H9 (cell line): ENCODE measurements at regions not wholly inside any gene's neighbourhood (a gene's known extent, or its start where the extent isn't known, plus 50 kb on each side); places are given as distances from the start of the nearest gene placed in this dataset.

Experiments used
- DNase-seq: peaks from one replicate; pipeline ENCODE4 v3.0.0-alpha.2; 2017
- H2AFZ ChIP-seq: one replicate; pipeline ENCODE4 v1.6.1; 2013; ENCODE audit warnings: mild to moderate bottlenecking, low read length, control low read depth, moderate library complexity
- H2AK5ac ChIP-seq: 2 replicates; pipeline ENCODE4 v1.6.1; 2013; ENCODE audit warnings: low read length, control low read depth, mixed read lengths; ENCODE audit not compliant: insufficient read length
- H2BK120ac ChIP-seq: one replicate; pipeline ENCODE4 v1.6.1; 2013; ENCODE audit warnings: low read depth, mild to moderate bottlenecking, low read length, control low read depth, inconsistent platforms; ENCODE audit not compliant: poor library complexity, severe bottlenecking
- H2BK12ac ChIP-seq: 2 replicates; pipeline ENCODE4 v1.6.1; 2013; ENCODE audit warnings: low read length, control low read depth, mixed read lengths, low read depth; ENCODE audit not compliant: insufficient read length
- H2BK15ac ChIP-seq: 2 replicates; pipeline ENCODE4 v1.6.1; 2013; ENCODE audit warnings: low read depth, low read length, control low read depth
- H2BK20ac ChIP-seq: one replicate; pipeline ENCODE4 v1.6.1; 2013; ENCODE audit warnings: low read depth, mild to moderate bottlenecking, low read length, control low read depth, inconsistent platforms; ENCODE audit not compliant: poor library complexity, severe bottlenecking
- H2BK5ac ChIP-seq: 2 replicates; pipeline ENCODE4 v1.6.1; 2013; ENCODE audit warnings: low read length, control low read depth, mixed read lengths; ENCODE audit not compliant: insufficient read length
- H3K14ac ChIP-seq: 2 replicates; pipeline ENCODE4 v1.6.1; 2013; ENCODE audit warnings: low read length, control low read depth; ENCODE audit not compliant: insufficient read depth
- H3K18ac ChIP-seq: 2 replicates; pipeline ENCODE4 v1.6.1; 2013; ENCODE audit warnings: low read depth, mild to moderate bottlenecking, mixed read lengths, low read length, control low read depth; ENCODE audit not compliant: insufficient read length
- H3K23ac ChIP-seq: 2 replicates; pipeline ENCODE4 v1.6.1; 2013; ENCODE audit warnings: low read length, control low read depth, mixed read lengths, low read depth; ENCODE audit not compliant: insufficient read length
- H3K23me2 ChIP-seq: 2 replicates; pipeline ENCODE4 v1.6.1; 2013; ENCODE audit warnings: low read depth, mild to moderate bottlenecking, mixed read lengths, low read length, control low read depth; ENCODE audit not compliant: insufficient read length, poor library complexity, severe bottlenecking
- H3K27ac ChIP-seq: 2 replicates; pipeline ENCODE4 v1.5.1; 2013; ENCODE audit warnings: low read length, control low read depth, mixed read lengths, low read depth; ENCODE audit not compliant: insufficient read length
- H3K27me3 ChIP-seq: 2 replicates; pipeline ENCODE4 v1.6.1; 2013; ENCODE audit warnings: low read length, control low read depth, inconsistent platforms; ENCODE audit not compliant: insufficient read depth
- H3K4ac ChIP-seq: 2 replicates; pipeline ENCODE4 v1.6.1; 2013; ENCODE audit warnings: low read depth, mild to moderate bottlenecking, control low read depth, inconsistent platforms, low read length, moderate library complexity
- H3K4me1 ChIP-seq: 2 replicates; pipeline ENCODE4 v1.6.1; 2013; ENCODE audit warnings: low read length, control low read depth, inconsistent platforms; ENCODE audit not compliant: insufficient read depth
- H3K4me2 ChIP-seq: 2 replicates; pipeline ENCODE4 v1.6.1; 2013; ENCODE audit warnings: low read length, control low read depth, mixed read lengths; ENCODE audit not compliant: insufficient read length, insufficient read depth
- H3K56ac ChIP-seq: 2 replicates; pipeline ENCODE4 v1.6.1; 2013; ENCODE audit warnings: low read depth, mild to moderate bottlenecking, mixed read lengths, low read length, control low read depth; ENCODE audit not compliant: insufficient read length
- H3K79me1 ChIP-seq: 2 replicates; pipeline ENCODE4 v1.6.1; 2013; ENCODE audit warnings: low read depth, mild to moderate bottlenecking, moderate library complexity, low read length, control low read depth, inconsistent platforms; ENCODE audit not compliant: insufficient read depth, poor library complexity, severe bottlenecking
- H3K79me2 ChIP-seq: 2 replicates; pipeline ENCODE4 v1.6.1; 2013; ENCODE audit warnings: low read length, control low read depth, inconsistent platforms; ENCODE audit not compliant: insufficient read depth
- H3K9ac ChIP-seq: 2 replicates; pipeline ENCODE4 v1.6.1; 2013; ENCODE audit warnings: low read length, control low read depth, mixed read lengths; ENCODE audit not compliant: insufficient read length; ENCODE audit errors: extremely low read depth
- H3K9me3 ChIP-seq: one replicate; pipeline ENCODE4 v1.6.1; 2013; ENCODE audit warnings: low read depth, low read length, inconsistent platforms; ENCODE audit not compliant: control insufficient read depth
- H3T11ph ChIP-seq: one replicate; pipeline ENCODE4 v1.6.1; 2013; ENCODE audit warnings: mild to moderate bottlenecking, low read length, control low read depth, inconsistent platforms
- H4K20me1 ChIP-seq: one replicate; pipeline ENCODE4 v1.6.1; 2013; ENCODE audit not compliant: control insufficient read depth, insufficient read length, insufficient read depth
- H4K5ac ChIP-seq: 2 replicates; pipeline ENCODE4 v1.6.1; 2013; ENCODE audit warnings: low read depth, mild to moderate bottlenecking, mixed read lengths, low read length, control low read depth; ENCODE audit not compliant: insufficient read length
- H4K8ac ChIP-seq: replicated peaks from 2 replicates; pipeline ENCODE4 v1.6.1; 2013; ENCODE audit warnings: low read length, control low read depth, mixed read lengths, low read depth; ENCODE audit not compliant: insufficient read length
- H4K91ac ChIP-seq: 2 replicates; pipeline ENCODE4 v1.6.1; 2013; ENCODE audit warnings: low read depth, mild to moderate bottlenecking, moderate library complexity, mixed read lengths, low read length, control low read depth; ENCODE audit not compliant: insufficient read length
- H3K27ac Mint-ChIP-seq, 3 experiments: 2 replicates in 2 of 3; 3 replicates in 1 of 3; pipeline ENCODE4 v1.8.0; 2020 to 2021; ENCODE audit warnings: mixed read lengths in 3 of 3, mild to moderate bottlenecking in 1 of 3, moderate library complexity in 1 of 3
- H3K27me3 Mint-ChIP-seq: 2 replicates; pipeline ENCODE4 v1.8.0; 2021; ENCODE audit warnings: low read depth, mild to moderate bottlenecking, moderate library complexity, mixed read lengths
- H3K36me3 Mint-ChIP-seq, 3 experiments: 2 replicates in 2 of 3; 3 replicates in 1 of 3; pipeline ENCODE4 v1.8.0; 2020 to 2021; ENCODE audit warnings: low read depth in 3 of 3, mixed read lengths in 3 of 3; ENCODE audit not compliant: insufficient read depth in 1 of 3
- H3K4me1 Mint-ChIP-seq, 2 experiments: 2 replicates each; pipeline ENCODE4 v1.8.0; 2020; ENCODE audit warnings: mixed read lengths in 2 of 2
- H3K4me3 Mint-ChIP-seq, 2 experiments: 2 replicates in 1 of 2; 3 replicates in 1 of 2; pipeline ENCODE4 v1.8.0; 2020 to 2021; ENCODE audit warnings: mild to moderate bottlenecking in 2 of 2, mixed read lengths in 2 of 2, moderate library complexity in 1 of 2
- H3K9me3 Mint-ChIP-seq, 2 experiments: 2 replicates in 1 of 2; 3 replicates in 1 of 2; pipeline ENCODE4 v1.8.0; 2020; ENCODE audit warnings: mild to moderate bottlenecking in 2 of 2, mixed read lengths in 2 of 2, moderate library complexity in 1 of 2
- WGBS: extraction: QIAGEN DNeasy Blood & Tissue Kit; methylation state at CpG from one replicate; pipeline ENCODE4 v1.1.7; 2013; ENCODE audit warnings: missing lambda C conversion rate, low lambda C conversion rate, mixed read lengths; ENCODE audit not compliant: insufficient read length; ENCODE audit errors: extremely low coverage; 5-methylcytosine and 5-hydroxymethylcytosine counted together
- TF ChIP-seq, protein P1 (sequence below): fragments of 200-600 bp; sonication (generic); conservative IDR thresholded peaks from 3 replicates; pipeline ENCODE4 v1.8.0; 2021; ENCODE audit warnings: antibody characterized with exemption, mild to moderate bottlenecking

DNA sequence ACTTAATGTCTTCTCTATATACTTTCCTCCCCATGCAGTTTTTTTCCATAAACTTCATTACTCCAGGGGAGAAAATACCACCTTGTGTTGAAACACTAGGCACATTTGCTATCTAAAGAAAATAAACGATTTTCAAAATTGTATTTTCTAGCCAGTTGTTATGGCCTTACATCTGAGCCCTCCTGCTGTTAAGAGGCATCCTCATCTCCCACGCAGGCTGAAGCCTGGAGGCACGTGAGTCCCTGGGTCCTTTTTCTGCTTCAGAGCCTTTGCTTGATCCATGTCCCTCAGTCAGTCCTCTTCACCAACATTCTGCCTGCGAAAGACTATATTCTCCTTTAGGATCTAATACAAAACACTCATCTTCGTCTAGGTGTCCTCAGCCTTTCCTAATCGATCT, 479.6 kb upstream of the ZNF717 start:
- Histone ChIP-seq H2BK12ac (no peak overlapping the region), H2BK15ac (no peak overlapping the region), H3K18ac (no peak overlapping the region), H2AK5ac (no peak overlapping the region), H4K91ac (no peak overlapping the region), H3K27ac (no peak overlapping the region), H3K4ac (no peak overlapping the region), H3K9me3 (no peaks in the 10 kb centered on the region), H3K23me2 (no peaks in the 10 kb centered on the region), H3K23ac (no peak overlapping the region), H3K4me1 (no peaks in the 10 kb centered on the region), H2BK20ac (no peak overlapping the region), H3K27me3 (no peaks in the 10 kb centered on the region), H3K9ac (no peak overlapping the region), H3K79me1 (no peaks in the 10 kb centered on the region), H4K20me1 (no peaks in the 10 kb centered on the region), H2AFZ (no peak overlapping the region), H4K5ac (no peak overlapping the region), H3K14ac (no peak overlapping the region), H3K4me2 (no peak overlapping the region), H3T11ph (no peak overlapping the region), H2BK120ac (no peak overlapping the region), H3K56ac (no peak overlapping the region), H3K79me2 (no peaks in the 10 kb centered on the region), H4K8ac (no peak overlapping the region), H2BK5ac (no peak overlapping the region)
- H3K27me3 Mint-ChIP-seq: no peaks in the 10 kb centered on the region
- no peaks in the 10 kb centered on the region for H3K4me1 Mint-ChIP-seq
- H3K36me3 Mint-ChIP-seq: no peaks in the 10 kb centered on the region
- DNase-seq: no peak
- TF ChIP-seq, protein P1, sequence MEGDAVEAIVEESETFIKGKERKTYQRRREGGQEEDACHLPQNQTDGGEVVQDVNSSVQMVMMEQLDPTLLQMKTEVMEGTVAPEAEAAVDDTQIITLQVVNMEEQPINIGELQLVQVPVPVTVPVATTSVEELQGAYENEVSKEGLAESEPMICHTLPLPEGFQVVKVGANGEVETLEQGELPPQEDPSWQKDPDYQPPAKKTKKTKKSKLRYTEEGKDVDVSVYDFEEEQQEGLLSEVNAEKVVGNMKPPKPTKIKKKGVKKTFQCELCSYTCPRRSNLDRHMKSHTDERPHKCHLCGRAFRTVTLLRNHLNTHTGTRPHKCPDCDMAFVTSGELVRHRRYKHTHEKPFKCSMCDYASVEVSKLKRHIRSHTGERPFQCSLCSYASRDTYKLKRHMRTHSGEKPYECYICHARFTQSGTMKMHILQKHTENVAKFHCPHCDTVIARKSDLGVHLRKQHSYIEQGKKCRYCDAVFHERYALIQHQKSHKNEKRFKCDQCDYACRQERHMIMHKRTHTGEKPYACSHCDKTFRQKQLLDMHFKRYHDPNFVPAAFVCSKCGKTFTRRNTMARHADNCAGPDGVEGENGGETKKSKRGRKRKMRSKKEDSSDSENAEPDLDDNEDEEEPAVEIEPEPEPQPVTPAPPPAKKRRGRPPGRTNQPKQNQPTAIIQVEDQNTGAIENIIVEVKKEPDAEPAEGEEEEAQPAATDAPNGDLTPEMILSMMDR: no peak
- H3K27ac Mint-ChIP-seq: no peak overlapping the region; a peak in 1 of 7 replicates
- no CpG with 5 or more reads among the region's 6 CpGs for WGBS
- no peak overlapping the region for H3K4me3 Mint-ChIP-seq
- H3K9me3 Mint-ChIP-seq: no peaks in the 10 kb centered on the region
